ENCODE measurements at regions not wholly inside any gene's neighbourhood (a gene's known extent, or its start where the extent isn't known, plus 50 kb on each side); places are given as distances from the start of the nearest gene placed in this dataset.
"Not testable (repeated sequence)": the region's sequence is repeated elsewhere in the genome, so short reads cannot be mapped to it uniquely, and the experiment has no call there.

GRCh38 chr14:89534902-89535685, 118.1 kb upstream of the FOXN3 start:
- no peak for DNase-seq (ENCODE audit: low read depth in 1 of 2, low spot score in 1 of 2)

GRCh38 chr14:89533766-89534165, 116.7 kb upstream of the FOXN3 start:
- DNase-seq (ENCODE audit: low read depth in 1 of 2, low spot score in 1 of 2), result no peak

GRCh38 chr14:89533136-89533535, 116.1 kb upstream of the FOXN3 start:
- DNase-seq (ENCODE audit: low read depth in 1 of 2, low spot score in 1 of 2), result no peak

GRCh38 chr14:89531661-89532335, 114.8 kb upstream of the FOXN3 start:
- DNase-seq (ENCODE audit: low read depth in 1 of 2, low spot score in 1 of 2), result no peak

GRCh38 chr14:89524990-89525667, 108.1 kb upstream of the FOXN3 start:
- DNase-seq (ENCODE audit: low read depth in 1 of 2, low spot score in 1 of 2), result no peak

GRCh38 chr14:89524412-89524811, 107.4 kb upstream of the FOXN3 start:
- no peak for DNase-seq (ENCODE audit: low read depth in 1 of 2, low spot score in 1 of 2)

GRCh38 chr14:89521988-89522387, 105.0 kb upstream of the FOXN3 start:
- no peak for DNase-seq (ENCODE audit: low read depth in 1 of 2, low spot score in 1 of 2)

- DNase-seq (ENCODE audit: low read depth in 1 of 2, low spot score in 1 of 2), result no peak
Measured at GRCh38 chr14:89519040-89519439, 102.0 kb upstream of the FOXN3 start.

GRCh38 chr14:89516173-89516572, 99.1 kb upstream of the FOXN3 start:
- DNase-seq (ENCODE audit: low read depth in 1 of 2, low spot score in 1 of 2), result no peak

- DNase-seq (ENCODE audit: low read depth in 1 of 2, low spot score in 1 of 2), result no peak
Measured at GRCh38 chr14:89514601-89515000, 97.6 kb upstream of the FOXN3 start.

GRCh38 chr14:89509891-89510290, 92.9 kb upstream of the FOXN3 start:
- DNase-seq (ENCODE audit: low read depth in 1 of 2, low spot score in 1 of 2), result no peak

- no peak for DNase-seq (ENCODE audit: low read depth in 1 of 2, low spot score in 1 of 2)
Measured at GRCh38 chr14:89508863-89509262, 91.8 kb upstream of the FOXN3 start.

GRCh38 chr14:89507926-89508460, 91.0 kb upstream of the FOXN3 start:
- no peak for DNase-seq (ENCODE audit: low read depth in 1 of 2, low spot score in 1 of 2)

GRCh38 chr14:89507521-89507920, 90.5 kb upstream of the FOXN3 start:
- no peak for DNase-seq (ENCODE audit: low read depth in 1 of 2, low spot score in 1 of 2)

- not testable (repeated sequence) for DNase-seq (ENCODE audit: low read depth in 1 of 2, low spot score in 1 of 2)
Measured at GRCh38 chr14:89506891-89507452, 89.9 kb upstream of the FOXN3 start.

- DNase-seq (ENCODE audit: low read depth in 1 of 2, low spot score in 1 of 2), result no peak
Measured at GRCh38 chr14:89504602-89505313, 87.7 kb upstream of the FOXN3 start.

GRCh38 chr14:89504091-89504490, 87.1 kb upstream of the FOXN3 start:
- no peak for DNase-seq (ENCODE audit: low read depth in 1 of 2, low spot score in 1 of 2)

GRCh38 chr14:89503431-89503996, 86.5 kb upstream of the FOXN3 start:
- DNase-seq (ENCODE audit: low read depth in 1 of 2, low spot score in 1 of 2), result no peak

GRCh38 chr14:89502966-89503365, 85.9 kb upstream of the FOXN3 start:
- no peak for DNase-seq (ENCODE audit: low read depth in 1 of 2, low spot score in 1 of 2)

- DNase-seq (ENCODE audit: low read depth in 1 of 2, low spot score in 1 of 2), result no peak
Measured at GRCh38 chr14:89501381-89501780, 84.3 kb upstream of the FOXN3 start.

GRCh38 chr14:89500303-89500702, 83.3 kb upstream of the FOXN3 start:
- DNase-seq (ENCODE audit: low read depth in 1 of 2, low spot score in 1 of 2), result no peak
